SK-N-SH (cell line): ENCODE measurements at regions not wholly inside any gene's neighbourhood (a gene's known extent, or its start where the extent isn't known, plus 50 kb on each side); places are given as distances from the start of the nearest gene placed in this dataset.

Experiments
- CTCF ChIA-PET: fragments of 300-600, 350-600 bp; formaldehyde crosslinking; extraction: SDS; loops from one replicate; lab custom pipeline; 2021; lab: Yijun Ruan, JAX
- POLR2A ChIA-PET: fragments of 350-600 bp; sonication (Branson Sonifier 250); formaldehyde crosslinking; extraction: SDS; loops from one replicate; lab custom pipeline; 2020; ENCODE audit warnings: antibody characterized with exemption, inconsistent platforms; lab: Yijun Ruan, JAX
- DNase-seq: peaks from one replicate; pipeline ENCODE4 v3.0.0; 2012
- H2AFZ ChIP-seq: fragments of 200-600 bp; sonication (generic); 2 replicates; pipeline ENCODE4 v1.8.1; 2016; ENCODE audit warnings: antibody characterized with exemption, mild to moderate bottlenecking, low read depth
- H3F3A ChIP-seq: fragments of 200-600 bp; sonication (generic); replicated peaks from 2 replicates; pipeline ENCODE3; 2016; ENCODE audit warnings: antibody characterized with exemption, mild to moderate bottlenecking; ENCODE audit not compliant: insufficient read depth
- H3K27ac ChIP-seq, 2 experiments: fragments of 200-500 bp in 1 of 2; fragments of 200-600 bp in 1 of 2; sonication (Bioruptor generic) in 1 of 2; sonication (generic), shearing (Covaris generic) in 1 of 2; 2 replicates each; pipeline versions ENCODE4 v1.5.1 to v1.6.1; 2014 to 2016; ENCODE audit warnings: low read depth in 2 of 2, inconsistent platforms in 1 of 2, low read length in 1 of 2, mild to moderate bottlenecking in 1 of 2, mixed read lengths in 1 of 2
- H3K27me3 ChIP-seq: fragments of 200-600 bp; sonication (generic), shearing (Covaris generic); 2 replicates; pipeline ENCODE4 v1.6.1; 2016; ENCODE audit warnings: mixed run types; ENCODE audit not compliant: insufficient read depth
- H3K36me3 ChIP-seq, 2 experiments: fragments of 200-500 bp in 1 of 2; fragments of 200-600 bp in 1 of 2; sonication (Bioruptor generic) in 1 of 2; sonication (generic) in 1 of 2; replicated peaks in 1 of 2; 2 replicates each; pipeline versions ENCODE3 to v1.5.1; 2014 to 2016; ENCODE audit warnings: low read length in 1 of 2, mild to moderate bottlenecking in 1 of 2; ENCODE audit not compliant: insufficient read depth in 2 of 2, control insufficient read depth in 1 of 2
- H3K4me1 ChIP-seq, 2 experiments: fragments of 200-500 bp in 1 of 2; fragments of 200-600 bp in 1 of 2; sonication (Bioruptor generic) in 1 of 2; sonication (generic), shearing (Covaris generic) in 1 of 2; 2 replicates each; pipeline versions ENCODE4 v1.5.1 to v1.6.1; 2014 to 2016; ENCODE audit warnings: low read depth in 1 of 2, low read length in 1 of 2, mixed run types in 1 of 2; ENCODE audit not compliant: insufficient read depth in 2 of 2, control insufficient read depth in 1 of 2
- H3K4me2 ChIP-seq: fragments of 200-600 bp; sonication (generic), shearing (Covaris generic); 2 replicates; pipeline ENCODE4 v1.6.1; 2017; ENCODE audit warnings: mixed run types
- H3K4me3 ChIP-seq, 2 experiments: fragments of 200-500 bp in 1 of 2; fragments of 200-600 bp in 1 of 2; sonication (Bioruptor generic) in 1 of 2; sonication (generic), shearing (Covaris generic) in 1 of 2; 2 replicates each; pipeline versions ENCODE4 v1.5.1 to v1.8.1; 2014 to 2016; ENCODE audit warnings: low read depth in 2 of 2, inconsistent platforms in 1 of 2, low read length in 1 of 2, mild to moderate bottlenecking in 1 of 2, mixed read lengths in 1 of 2, moderate library complexity in 1 of 2
- H3K79me2 ChIP-seq: fragments of 200-600 bp; sonication (generic); 2 replicates; pipeline ENCODE4 v1.8.1; 2017; ENCODE audit warnings: mild to moderate bottlenecking; ENCODE audit not compliant: insufficient read depth
- H3K9ac ChIP-seq: fragments of 200-600 bp; sonication (generic); 2 replicates; pipeline ENCODE4 v1.6.1; 2017; ENCODE audit warnings: mixed run types
- H3K9me2 ChIP-seq: fragments of 200-600 bp; sonication (generic); 2 replicates; pipeline ENCODE4 v1.6.1; 2017; ENCODE audit warnings: mixed run types
- H3K9me3 ChIP-seq: fragments of 200-600 bp; sonication (generic); 2 replicates; pipeline ENCODE4 v1.6.1; 2017; ENCODE audit warnings: mixed run types, mild to moderate bottlenecking, moderate library complexity
- H4K20me1 ChIP-seq: fragments of 200-600 bp; sonication (generic); 2 replicates; pipeline ENCODE4 v1.6.1; 2017; ENCODE audit warnings: mild to moderate bottlenecking, mixed run types; ENCODE audit not compliant: insufficient read depth
- CHD2 ChIP-seq: fragments of 150-350 bp; IDR thresholded peaks from 2 replicates; pipeline ENCODE4 v1.6.1; 2018; ENCODE audit warnings: low read length; ENCODE audit not compliant: partially characterized antibody
- ELF1 ChIP-seq: IDR thresholded peaks from 2 replicates; pipeline ENCODE4 v1.4.0; 2012
- EP300 ChIP-seq, 2 experiments: IDR thresholded peaks; 2 replicates each; pipeline versions ENCODE4 v1.4.0 to v1.6.1; 2012; ENCODE audit warnings: borderline replicate concordance in 1 of 2, low read depth in 1 of 2, low read length in 1 of 2
- FOSL2 ChIP-seq: IDR thresholded peaks from 2 replicates; pipeline ENCODE4 v1.4.0; 2012; ENCODE audit warnings: low read depth, mild to moderate bottlenecking, moderate library complexity, borderline replicate concordance
- FOXM1 ChIP-seq: IDR thresholded peaks from 2 replicates; pipeline ENCODE4 v1.4.0; 2012; ENCODE audit warnings: low read depth, mild to moderate bottlenecking
- IRF3 ChIP-seq: fragments of 150-350 bp; IDR thresholded peaks from 2 replicates; pipeline ENCODE4 v1.6.1; 2016; ENCODE audit warnings: mild to moderate bottlenecking, low read depth, low read length
- MEF2A ChIP-seq: IDR thresholded peaks from 2 replicates; pipeline ENCODE4 v1.4.0; 2012; ENCODE audit warnings: low read depth, borderline replicate concordance
- MXI1 ChIP-seq: IDR thresholded peaks from 2 replicates; pipeline ENCODE4 v1.6.1; 2012; ENCODE audit warnings: mild to moderate bottlenecking, low read depth, low read length, improper control_type of control experiment
- NRF1 ChIP-seq: IDR thresholded peaks from 2 replicates; pipeline ENCODE4 v1.6.1; 2012; ENCODE audit warnings: low read depth, mild to moderate bottlenecking, low read length
- PBX3 ChIP-seq: IDR thresholded peaks from 2 replicates; pipeline ENCODE4; 2012
- POLR2AphosphoS5 ChIP-seq: IDR thresholded peaks from 2 replicates; pipeline ENCODE4 v1.6.1; 2012; ENCODE audit warnings: low read depth, low read length
- RAD21 ChIP-seq: IDR thresholded peaks from 2 replicates; pipeline ENCODE4 v1.6.1; 2012; ENCODE audit warnings: mild to moderate bottlenecking, low read length
- RCOR1 ChIP-seq: fragments of 150-350 bp; IDR thresholded peaks from 2 replicates; pipeline ENCODE4 v1.6.1; 2017; ENCODE audit warnings: antibody characterized with exemption, low read length
- REST ChIP-seq: IDR thresholded peaks from 2 replicates; pipeline ENCODE4 v1.6.1; 2012; ENCODE audit warnings: mild to moderate bottlenecking, low read depth, low read length, moderate library complexity
- RXRA ChIP-seq: IDR thresholded peaks from 2 replicates; pipeline ENCODE4 v1.4.0; 2012; ENCODE audit warnings: low read depth, mild to moderate bottlenecking, borderline replicate concordance
- SIN3A ChIP-seq: IDR thresholded peaks from 2 replicates; pipeline ENCODE4 v1.6.1; 2012; ENCODE audit warnings: low read depth, mild to moderate bottlenecking, low read length, moderate library complexity, borderline replicate concordance
- TAF1 ChIP-seq: IDR thresholded peaks from 2 replicates; pipeline ENCODE4 v1.6.1; 2012; ENCODE audit warnings: low read depth, mild to moderate bottlenecking, low read length, moderate library complexity, borderline replicate concordance
- TCF12 ChIP-seq: IDR thresholded peaks from 2 replicates; pipeline ENCODE4 v1.4.0; 2012
- YY1 ChIP-seq: IDR thresholded peaks from 2 replicates; pipeline ENCODE4 v1.4.0; 2012; ENCODE audit warnings: low read depth, mild to moderate bottlenecking
- WGBS: methylation state at CpG from one replicate; pipeline ENCODE4 v1.1.6; 2017; ENCODE audit warnings: low lambda C conversion rate; 5-methylcytosine and 5-hydroxymethylcytosine counted together

GRCh38 chr12:43123461-43123860, 428.5 kb downstream of the ADAMTS20 start (continued):
- no peak for TF ChIP-seq CHD2

GRCh38 chr12:43120150-43120549, 431.9 kb downstream of the ADAMTS20 start:
- Histone ChIP-seq H3K9me3 (no peaks in the 10 kb centered on the region), H4K20me1 (no peaks in the 10 kb centered on the region), H3K36me3 (no peaks in the 10 kb centered on the region)
- no peak for TF ChIP-seq IRF3
- no peak for TF ChIP-seq YY1
- no peak for TF ChIP-seq RAD21
- no peak for TF ChIP-seq MXI1
- no peak for TF ChIP-seq EP300 (IDR thresholded peaks at IDR 0.05; ENCODE audit: borderline replicate concordance in 1 of 2, low read depth in 1 of 2, low read length in 1 of 2)
- no peak for TF ChIP-seq RCOR1
- TF ChIP-seq ELF1, result no peak
- TF ChIP-seq PBX3, result no peak
- TF ChIP-seq RXRA, result no peak
- TF ChIP-seq TAF1, result no peak
- no peak for TF ChIP-seq NRF1
- TF ChIP-seq SIN3A, result no peak
- no peak for TF ChIP-seq MEF2A
- no peak for TF ChIP-seq REST
- no peak for TF ChIP-seq CHD2
- no peak for TF ChIP-seq POLR2AphosphoS5
- TF ChIP-seq FOXM1, result no peak
- no peak for TF ChIP-seq FOSL2
- no peak for TF ChIP-seq TCF12
- TF ChIP-seq, all 33 proteins: peak for 0
- no peak overlapping the region for H3K4me3 ChIP-seq
- no peaks in the 10 kb centered on the region for H3K4me1 ChIP-seq
- H3K9ac ChIP-seq, result no peak overlapping the region
- no peak overlapping the region for H3K4me2 ChIP-seq
- H3F3A ChIP-seq, result no peaks in the 10 kb centered on the region
- no peak overlapping the region for H2AFZ ChIP-seq
- ChIA-PET CTCF (interaction anchor here (0.7 kb wide), 1 partner anchor 8 kb away, joined by 3 read pairs; no protein-coding TSS in a partner anchor), POLR2A (no interaction called here)
- no peaks in the 10 kb centered on the region for H3K27me3 ChIP-seq
- no peak for DNase-seq
- H3K79me2 ChIP-seq, result no peaks in the 10 kb centered on the region
- WGBS, result 23% methylated on average over 1 of the region's 1 CpG
- no peak overlapping the region for H3K27ac ChIP-seq
- H3K9me2 ChIP-seq, result no peaks in the 10 kb centered on the region
